ENCODE measurements at regions not wholly inside any gene's neighbourhood (a gene's known extent, or its start where the extent isn't known, plus 50 kb on each side); places are given as distances from the start of the nearest gene placed in this dataset.
A peak's percentile ranks its signal among the peaks of the same experiment; 100 is the strongest.

DNA sequence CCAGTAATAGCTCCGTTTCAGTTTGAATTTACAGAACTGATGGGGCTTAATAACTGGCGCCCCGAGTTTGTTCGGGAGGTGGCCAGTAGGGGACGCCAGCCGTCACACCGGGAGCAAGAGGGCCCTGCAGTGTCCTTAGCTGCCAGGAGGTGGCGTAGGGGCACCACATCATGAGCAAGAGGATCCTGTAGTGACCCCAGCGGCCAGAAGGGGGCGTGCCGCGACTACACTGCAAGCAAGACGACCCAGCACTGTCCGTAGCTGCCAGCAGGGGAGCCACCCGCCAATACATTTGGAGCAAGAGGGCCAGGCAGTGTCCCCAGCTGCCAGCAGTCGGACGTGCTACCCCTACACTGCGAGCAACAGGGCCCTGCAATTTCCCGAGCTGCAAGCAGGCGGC, 663.7 kb upstream of the B3GAT1 start:
- no peaks in the 10 kb centered on the region for H3K36me3 ChIP-seq (ENCODE audit: control insufficient read depth, insufficient read depth, low read length)
- FAIRE-seq (no peak), DNase-seq (ENCODE audit: low read depth) (peak; percentile 9)
- no peak overlapping the region for H3K4me3 ChIP-seq (ENCODE audit: low read depth, low read length)
- TF ChIP-seq, protein P1, sequence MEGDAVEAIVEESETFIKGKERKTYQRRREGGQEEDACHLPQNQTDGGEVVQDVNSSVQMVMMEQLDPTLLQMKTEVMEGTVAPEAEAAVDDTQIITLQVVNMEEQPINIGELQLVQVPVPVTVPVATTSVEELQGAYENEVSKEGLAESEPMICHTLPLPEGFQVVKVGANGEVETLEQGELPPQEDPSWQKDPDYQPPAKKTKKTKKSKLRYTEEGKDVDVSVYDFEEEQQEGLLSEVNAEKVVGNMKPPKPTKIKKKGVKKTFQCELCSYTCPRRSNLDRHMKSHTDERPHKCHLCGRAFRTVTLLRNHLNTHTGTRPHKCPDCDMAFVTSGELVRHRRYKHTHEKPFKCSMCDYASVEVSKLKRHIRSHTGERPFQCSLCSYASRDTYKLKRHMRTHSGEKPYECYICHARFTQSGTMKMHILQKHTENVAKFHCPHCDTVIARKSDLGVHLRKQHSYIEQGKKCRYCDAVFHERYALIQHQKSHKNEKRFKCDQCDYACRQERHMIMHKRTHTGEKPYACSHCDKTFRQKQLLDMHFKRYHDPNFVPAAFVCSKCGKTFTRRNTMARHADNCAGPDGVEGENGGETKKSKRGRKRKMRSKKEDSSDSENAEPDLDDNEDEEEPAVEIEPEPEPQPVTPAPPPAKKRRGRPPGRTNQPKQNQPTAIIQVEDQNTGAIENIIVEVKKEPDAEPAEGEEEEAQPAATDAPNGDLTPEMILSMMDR (IDR thresholded peaks at IDR 0.05; ENCODE audit: insufficient read depth, low read length, severe bottlenecking), result peak; percentile 41
- no peaks in the 10 kb centered on the region for H3K27me3 ChIP-seq (ENCODE audit: control insufficient read depth, insufficient read depth, low read length)

DNA sequence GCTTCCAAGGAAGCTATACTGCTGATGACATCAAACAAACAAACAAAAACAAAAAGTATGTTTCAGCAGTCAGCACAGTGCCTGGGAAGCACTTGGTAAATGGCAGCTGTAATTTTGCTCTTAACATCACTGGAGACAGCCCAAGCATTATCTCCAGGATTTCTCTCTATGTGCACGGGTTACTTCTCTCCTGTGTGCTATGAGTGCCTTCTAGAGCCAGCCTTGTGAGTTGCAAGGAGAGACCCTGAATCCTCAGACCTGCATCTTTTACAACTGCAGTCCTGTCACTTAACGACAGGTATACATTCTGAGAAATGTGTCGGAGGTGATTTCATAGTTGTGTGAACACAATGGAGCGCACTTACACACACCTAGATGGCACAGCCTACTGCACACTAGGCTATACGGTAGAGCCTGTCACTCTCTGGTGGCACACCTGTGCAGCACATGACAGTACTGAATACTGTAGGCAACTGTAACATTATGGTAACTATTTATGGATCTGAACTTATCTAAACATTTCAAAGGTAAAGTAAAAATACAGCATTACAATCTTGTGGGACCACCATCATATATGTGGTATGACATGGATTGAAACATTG, 662.5 kb upstream of the B3GAT1 start:
- Histone ChIP-seq H3K27me3 (ENCODE audit: control insufficient read depth, insufficient read depth, low read length) (no peaks in the 10 kb centered on the region), H3K36me3 (ENCODE audit: control insufficient read depth, insufficient read depth, low read length) (no peaks in the 10 kb centered on the region), H3K4me3 (ENCODE audit: low read depth, low read length) (no peak overlapping the region)
- TF ChIP-seq, protein P1 (IDR thresholded peaks at IDR 0.05; ENCODE audit: insufficient read depth, low read length, severe bottlenecking), result peak; percentile 23
- DNase-seq (ENCODE audit: low read depth) (peak; percentile 2), FAIRE-seq (peak; percentile 28)

DNA sequence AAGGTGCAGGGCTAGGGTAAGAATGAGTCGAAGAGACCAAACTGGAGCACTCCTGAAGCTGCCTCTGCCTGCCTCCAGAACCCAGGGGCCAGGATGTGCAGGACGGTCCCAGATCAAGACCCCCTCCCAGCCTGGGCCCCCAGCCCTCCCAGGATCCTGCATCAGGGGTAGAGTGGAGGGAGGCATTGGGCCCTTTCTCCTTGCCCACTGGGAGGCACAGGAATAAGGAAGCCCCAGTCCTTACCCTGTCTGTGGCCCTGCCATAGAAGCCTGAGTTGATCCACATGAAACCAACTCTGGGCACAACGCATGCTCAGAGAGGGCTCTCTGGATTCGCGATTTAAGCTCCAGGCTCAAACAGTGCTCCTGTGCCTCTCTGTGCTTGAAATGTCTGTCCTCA, 661.8 kb upstream of the B3GAT1 start:
- FAIRE-seq (no peak), DNase-seq (ENCODE audit: low read depth) (no peak)
- Histone ChIP-seq H3K27me3 (ENCODE audit: control insufficient read depth, insufficient read depth, low read length) (no peaks in the 10 kb centered on the region), H3K4me3 (ENCODE audit: low read depth, low read length) (no peak overlapping the region), H3K36me3 (ENCODE audit: control insufficient read depth, insufficient read depth, low read length) (no peaks in the 10 kb centered on the region)
- TF ChIP-seq, protein P1 (IDR thresholded peaks at IDR 0.05; ENCODE audit: insufficient read depth, low read length, severe bottlenecking), result no peak

DNA sequence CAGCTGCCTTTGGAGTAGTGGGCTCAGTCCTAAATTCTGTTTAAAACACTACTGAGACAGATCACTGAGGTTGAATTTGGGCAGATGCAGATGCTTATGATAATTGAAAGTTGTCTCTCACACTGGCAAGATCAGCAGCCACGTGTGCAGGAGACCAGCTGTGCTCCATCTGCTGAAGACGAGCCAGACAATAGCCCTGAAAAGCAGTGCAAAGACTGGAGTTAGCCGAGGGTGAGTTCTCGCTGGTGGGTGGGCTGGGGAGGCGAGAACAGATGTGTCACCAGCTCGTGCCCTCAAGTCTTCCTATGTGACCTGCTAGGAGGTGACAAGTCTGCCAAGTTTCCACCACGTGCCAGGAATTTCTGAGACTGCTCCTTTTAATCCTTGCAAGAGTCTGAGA, 661.3 kb upstream of the B3GAT1 start:
- DNase-seq (ENCODE audit: low read depth), result no peak
- Histone ChIP-seq H3K27me3 (ENCODE audit: control insufficient read depth, insufficient read depth, low read length) (no peaks in the 10 kb centered on the region), H3K36me3 (ENCODE audit: control insufficient read depth, insufficient read depth, low read length) (no peaks in the 10 kb centered on the region)

DNA sequence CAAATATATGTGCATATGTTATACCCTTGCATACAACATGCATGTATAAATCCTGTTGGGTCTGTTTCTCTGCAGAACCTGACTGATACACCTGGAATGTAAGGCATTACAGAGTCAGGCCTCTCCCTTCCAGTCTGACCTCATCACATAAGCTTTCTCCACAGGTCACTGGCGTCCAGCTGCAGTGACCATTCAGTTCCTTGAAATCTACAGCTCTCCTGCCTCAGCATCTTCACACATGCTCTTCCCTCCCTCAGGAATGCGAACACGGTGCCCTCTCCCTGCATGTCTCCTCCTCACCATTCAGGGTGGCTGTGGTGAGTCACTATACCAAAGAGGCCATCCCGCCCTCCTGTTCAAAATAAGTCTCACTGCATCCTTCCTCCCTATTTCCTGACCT, 657.8 kb upstream of the B3GAT1 start:
- no peak overlapping the region for H3K4me3 ChIP-seq (ENCODE audit: low read depth, low read length)
- peak; percentile 68 for DNase-seq (ENCODE audit: low read depth)
- no peaks in the 10 kb centered on the region for H3K36me3 ChIP-seq (ENCODE audit: control insufficient read depth, insufficient read depth, low read length)
- H3K27me3 ChIP-seq (ENCODE audit: control insufficient read depth, insufficient read depth, low read length), result no peaks in the 10 kb centered on the region
- TF ChIP-seq, protein P1 (IDR thresholded peaks at IDR 0.05; ENCODE audit: insufficient read depth, low read length, severe bottlenecking), result no peak
- no peak for FAIRE-seq

More for the DNA sequence above, 661.3 kb upstream of the B3GAT1 start:
- no peak overlapping the region for H3K4me3 ChIP-seq (ENCODE audit: low read depth, low read length)
- FAIRE-seq, result no peak
- TF ChIP-seq, protein P1 (IDR thresholded peaks at IDR 0.05; ENCODE audit: insufficient read depth, low read length, severe bottlenecking), result no peak

DNA sequence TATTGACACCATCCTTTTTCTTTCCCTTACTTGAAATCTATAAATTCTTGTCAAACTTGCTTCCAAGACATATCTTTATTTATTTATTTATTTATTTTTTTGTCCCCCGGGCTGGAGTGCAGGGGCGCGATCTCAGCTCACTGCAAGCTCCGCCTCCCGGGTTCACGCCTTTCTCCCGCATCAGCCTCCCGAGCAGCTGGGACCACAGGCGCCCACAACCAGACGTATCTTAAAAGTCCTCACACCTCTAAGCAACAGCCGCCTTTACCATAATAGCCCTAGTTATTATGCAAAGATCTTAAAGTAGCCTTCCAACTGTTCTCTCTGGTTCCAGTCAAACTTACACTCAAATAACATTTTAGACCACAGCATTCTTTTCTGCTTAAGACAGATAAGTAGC, 657.0 kb upstream of the B3GAT1 start:
- FAIRE-seq (no peak), DNase-seq (ENCODE audit: low read depth) (no peak)
- TF ChIP-seq, protein P1 (IDR thresholded peaks at IDR 0.05; ENCODE audit: insufficient read depth, low read length, severe bottlenecking), result no peak
- H3K36me3 ChIP-seq (ENCODE audit: control insufficient read depth, insufficient read depth, low read length), result no peaks in the 10 kb centered on the region
- no peaks in the 10 kb centered on the region for H3K27me3 ChIP-seq (ENCODE audit: control insufficient read depth, insufficient read depth, low read length)
- H3K4me3 ChIP-seq (ENCODE audit: low read depth, low read length), result no peak overlapping the region

Data from bronchial epithelial cell (primary cell).